NT2/D1 (cell line): ENCODE measurements at regions not wholly inside any gene's neighbourhood (a gene's known extent, or its start where the extent isn't known, plus 50 kb on each side); places are given as distances from the start of the nearest gene placed in this dataset.

Source experiments
- DNase-seq: peaks from one replicate; pipeline ENCODE4 v3.0.0-alpha.2; 2011; ENCODE audit warnings: low read depth, low spot score
- H3K27me3 ChIP-seq: 2 replicates; pipeline ENCODE4 v1.6.0; 2011; ENCODE audit warnings: mild to moderate bottlenecking; ENCODE audit not compliant: insufficient read length, insufficient read depth
- H3K36me3 ChIP-seq: 2 replicates; pipeline ENCODE4 v1.6.1; 2011; ENCODE audit warnings: mild to moderate bottlenecking, low read length, mixed read lengths; ENCODE audit not compliant: insufficient read depth, insufficient read length
- H3K4me1 ChIP-seq: 2 replicates; pipeline ENCODE4 v1.5.1; 2011; ENCODE audit not compliant: insufficient read depth, insufficient read length
- H3K4me3 ChIP-seq: 2 replicates; pipeline ENCODE4 v1.5.1; 2011; ENCODE audit warnings: low read depth; ENCODE audit not compliant: insufficient read length
- H3K9ac ChIP-seq: 2 replicates; pipeline ENCODE4 v1.6.0; 2011; ENCODE audit warnings: low read depth; ENCODE audit not compliant: insufficient read length
- H3K9me3 ChIP-seq: 2 replicates; pipeline ENCODE4 v1.5.1; 2011; ENCODE audit warnings: mild to moderate bottlenecking, low read length; ENCODE audit not compliant: insufficient read depth
- SUZ12 ChIP-seq: IDR thresholded peaks from 2 replicates; pipeline ENCODE4 v1.6.1; 2011; ENCODE audit not compliant: insufficient read length, insufficient read depth; ENCODE audit errors: extremely low read depth
- YY1 ChIP-seq: IDR thresholded peaks from 2 replicates; pipeline ENCODE4 v1.6.1; 2011; ENCODE audit not compliant: insufficient read length, insufficient read depth
- ZNF274 ChIP-seq: IDR thresholded peaks from 2 replicates; pipeline ENCODE4 v1.6.1; 2011; ENCODE audit warnings: mild to moderate bottlenecking, low read depth, low read length

DNA sequence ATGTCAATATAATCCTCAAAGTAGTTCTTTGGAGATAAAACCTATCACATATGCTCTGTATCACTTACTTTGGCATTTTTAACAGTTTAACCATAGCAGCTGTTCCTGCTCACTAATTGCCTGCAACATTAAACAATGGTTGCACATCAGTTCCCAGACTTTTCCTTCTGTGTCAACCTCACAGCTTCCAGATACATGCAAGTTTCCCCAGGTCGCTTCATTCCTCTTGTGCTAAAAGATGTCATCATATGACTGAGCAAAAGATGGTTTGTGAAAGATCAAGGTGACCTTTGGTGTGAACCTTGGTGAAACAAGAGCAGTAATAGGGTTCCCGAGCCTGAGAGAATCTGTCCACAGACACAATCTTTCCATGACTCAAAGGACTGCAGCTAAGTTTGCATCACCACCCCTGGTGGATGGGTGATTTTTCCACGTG lies 500.4 kb upstream of the PAPPA start:
- Histone ChIP-seq H3K4me1 (no peaks in the 10 kb centered on the region), H3K9ac (no peak overlapping the region), H3K36me3 (no peaks in the 10 kb centered on the region), H3K4me3 (no peak overlapping the region), H3K9me3 (no peaks in the 10 kb centered on the region), H3K27me3 (no peaks in the 10 kb centered on the region)
- TF ChIP-seq ZNF274 (no peak), SUZ12 (no peak), YY1 (no peak)
- DNase-seq, result no peak

DNA sequence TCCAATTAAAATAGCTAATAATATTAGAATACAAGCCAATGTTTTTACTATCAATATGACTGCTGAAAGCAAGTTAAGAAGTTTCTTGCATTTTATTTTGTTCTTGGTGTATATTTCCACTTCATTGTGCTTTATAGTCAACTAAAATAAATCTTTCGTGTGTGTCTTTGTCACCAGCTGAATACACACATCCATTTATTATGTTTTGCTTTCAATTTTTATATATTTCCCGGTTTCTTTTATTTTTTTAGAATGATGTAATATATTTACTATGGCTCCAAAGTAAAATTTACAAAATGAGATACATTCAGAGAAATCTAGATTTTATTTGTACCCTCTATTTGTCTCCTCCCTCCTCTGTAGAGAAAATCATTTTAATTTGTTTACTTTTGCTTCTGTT lies 495.9 kb upstream of the PAPPA start:
- H3K9me3 ChIP-seq, result no peaks in the 10 kb centered on the region
- no peak for DNase-seq
- no peak for TF ChIP-seq SUZ12
- TF ChIP-seq ZNF274, result no peak
- TF ChIP-seq YY1, result no peak

GRCh38 chr9:115665519-115665918 lies 488.1 kb upstream of the PAPPA start:
- H3K4me1 ChIP-seq, result no peaks in the 10 kb centered on the region

More for the DNA sequence above, 495.9 kb upstream of the PAPPA start:
- no peaks in the 10 kb centered on the region for H3K36me3 ChIP-seq
- H3K9ac ChIP-seq, result no peak overlapping the region
- no peaks in the 10 kb centered on the region for H3K27me3 ChIP-seq
- no peaks in the 10 kb centered on the region for H3K4me1 ChIP-seq
- H3K4me3 ChIP-seq, result no peak overlapping the region

DNA sequence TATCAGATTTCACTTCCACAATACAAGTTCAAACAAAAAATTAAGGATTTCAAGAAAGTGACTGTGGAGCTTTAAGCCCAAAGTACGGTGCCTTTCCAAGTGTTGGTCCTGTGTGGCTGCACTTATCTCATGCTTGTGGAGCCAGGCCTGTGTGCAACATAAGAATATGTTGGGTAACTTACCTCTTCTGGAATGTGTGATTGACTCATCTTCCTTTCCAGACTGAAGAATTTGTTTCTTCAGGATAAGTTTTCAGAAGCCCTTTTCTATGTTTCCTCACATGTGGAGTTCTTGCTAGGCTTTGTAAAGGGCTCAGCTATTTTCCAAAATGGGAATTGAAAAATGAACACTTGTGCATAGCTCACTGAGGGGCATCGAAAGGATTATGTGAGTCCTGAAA lies 485.1 kb upstream of the PAPPA start:
- TF ChIP-seq SUZ12, result no peak
- TF ChIP-seq YY1, result no peak
- no peak for TF ChIP-seq ZNF274
- DNase-seq, result no peak
- no peak overlapping the region for H3K9ac ChIP-seq
- no peaks in the 10 kb centered on the region for H3K4me1 ChIP-seq
- no peaks in the 10 kb centered on the region for H3K36me3 ChIP-seq
- no peak overlapping the region for H3K4me3 ChIP-seq
- no peaks in the 10 kb centered on the region for H3K9me3 ChIP-seq
- no peaks in the 10 kb centered on the region for H3K27me3 ChIP-seq

More at GRCh38 chr9:115665519-115665918, 488.1 kb upstream of the PAPPA start:
- Histone ChIP-seq H3K36me3 (no peaks in the 10 kb centered on the region), H3K27me3 (no peaks in the 10 kb centered on the region), H3K9me3 (no peaks in the 10 kb centered on the region), H3K9ac (no peak overlapping the region), H3K4me3 (no peak overlapping the region)
- no peak for TF ChIP-seq ZNF274
- no peak for TF ChIP-seq SUZ12
- no peak for TF ChIP-seq YY1
- DNase-seq, result no peak

- Histone ChIP-seq H3K4me1 (no peaks in the 10 kb centered on the region), H3K9ac (no peak overlapping the region), H3K9me3 (peaks cover 3% of the 10 kb centered on the region), H3K4me3 (no peak overlapping the region), H3K36me3 (no peaks in the 10 kb centered on the region), H3K27me3 (no peaks in the 10 kb centered on the region)
- TF ChIP-seq ZNF274, result no peak
- no peak for TF ChIP-seq SUZ12
- no peak for TF ChIP-seq YY1
- DNase-seq, result no peak
Measured at GRCh38 chr9:115671236-115671962, 482.2 kb upstream of the PAPPA start.

DNA sequence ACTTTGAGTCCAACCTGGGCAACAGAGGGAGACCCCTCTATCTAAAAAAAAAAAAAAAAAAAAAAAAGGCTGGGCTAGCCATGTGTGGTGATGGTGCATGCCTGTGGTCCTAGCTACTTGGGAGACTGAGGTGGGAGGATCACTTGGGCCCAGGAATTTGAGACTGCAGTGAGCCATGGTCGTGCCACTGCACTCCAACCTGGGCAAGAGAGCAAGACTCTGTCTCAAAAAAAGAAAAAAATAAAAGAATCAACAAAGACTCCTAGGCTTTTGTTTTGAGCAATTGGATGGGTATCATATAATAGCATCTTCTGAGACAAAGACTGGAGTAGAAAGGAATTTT lies 481.7 kb upstream of the PAPPA start:
- no peaks in the 10 kb centered on the region for H3K4me1 ChIP-seq
- H3K36me3 ChIP-seq, result no peaks in the 10 kb centered on the region
- DNase-seq, result no peak
- no peak overlapping the region for H3K4me3 ChIP-seq
- TF ChIP-seq SUZ12 (no peak), ZNF274 (no peak), YY1 (no peak)
- no peaks in the 10 kb centered on the region for H3K27me3 ChIP-seq
- no peak overlapping the region for H3K9ac ChIP-seq
- H3K9me3 ChIP-seq, result peaks cover 8% of the 10 kb centered on the region

DNA sequence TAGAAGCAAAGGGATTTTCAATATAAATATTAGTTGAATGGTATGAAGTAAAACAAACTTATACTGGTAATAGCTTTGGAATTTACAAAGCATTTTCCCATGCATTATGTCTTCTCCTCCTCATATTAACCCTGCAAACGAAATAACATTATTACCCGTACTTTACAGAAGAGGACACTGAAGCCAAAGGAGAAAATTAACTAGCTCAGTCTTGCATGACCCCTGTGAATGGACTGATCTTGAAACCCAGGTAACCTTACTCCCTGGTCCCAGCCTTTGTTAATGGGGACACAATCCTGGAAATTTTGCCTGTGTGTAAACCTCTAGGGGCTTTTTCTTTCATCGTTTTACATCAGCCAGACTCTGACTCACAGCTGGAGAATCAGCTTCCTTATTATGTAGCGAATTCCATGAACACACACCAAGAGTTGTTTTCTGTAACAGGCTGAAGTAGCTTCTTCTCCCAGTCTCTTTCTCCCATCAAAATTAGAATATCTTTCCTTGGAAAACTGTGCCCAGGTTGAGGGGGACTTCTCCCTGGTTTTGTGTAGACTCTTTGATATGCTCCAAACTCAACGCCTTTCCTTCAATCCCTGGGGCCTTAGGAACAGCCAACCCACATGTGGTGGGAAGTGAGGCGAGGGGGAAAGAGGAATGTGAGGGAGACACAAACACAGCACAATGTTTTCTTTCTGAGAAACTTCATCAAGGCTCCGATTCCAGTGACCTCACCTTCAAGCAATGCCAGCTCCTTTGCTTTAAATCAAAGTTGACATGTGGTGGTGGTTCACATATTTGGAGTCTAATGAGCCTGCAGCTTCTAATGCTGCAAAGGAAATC lies 480.9 kb upstream of the PAPPA start:
- H3K4me3 ChIP-seq, result no peak overlapping the region
- peak; percentile 46 for DNase-seq
- peaks cover 12% of the 10 kb centered on the region for H3K9me3 ChIP-seq
- H3K27me3 ChIP-seq, result no peaks in the 10 kb centered on the region
- TF ChIP-seq SUZ12, result no peak
- no peak for TF ChIP-seq YY1
- no peak for TF ChIP-seq ZNF274
- no peak overlapping the region for H3K9ac ChIP-seq
- H3K36me3 ChIP-seq, result no peaks in the 10 kb centered on the region
- no peaks in the 10 kb centered on the region for H3K4me1 ChIP-seq
